ENCODE measurements at regions not wholly inside any gene's neighbourhood (a gene's known extent, or its start where the extent isn't known, plus 50 kb on each side); places are given as distances from the start of the nearest gene placed in this dataset.
"Not testable (repeated sequence)": the region's sequence is repeated elsewhere in the genome, so short reads cannot be mapped to it uniquely, and the experiment has no call there.

DNA sequence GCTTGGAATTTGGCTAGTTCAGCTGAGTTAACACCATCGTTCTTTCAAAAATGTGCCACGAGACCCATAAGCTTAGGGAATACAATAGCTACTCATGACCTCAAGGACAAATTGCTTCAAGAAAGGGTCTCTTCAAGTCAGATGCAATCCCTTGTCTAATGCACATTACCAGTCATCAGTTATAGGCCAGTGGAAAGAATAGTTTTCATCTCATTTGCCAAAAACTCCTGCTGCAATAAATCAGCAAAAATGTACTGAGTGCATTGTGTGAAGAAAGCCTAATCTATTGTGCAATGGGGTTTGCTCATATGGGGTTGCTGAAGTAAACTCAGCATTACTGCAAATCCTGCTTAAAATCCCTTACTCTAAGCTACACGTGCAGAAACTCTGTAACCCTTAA is 208.3 kb upstream of the NBEA start:
- H4K20me1 ChIP-seq (ENCODE audit: insufficient read depth) = no peaks in the 10 kb centered on the region
- no peak overlapping the region for H3K27ac ChIP-seq
- no peak overlapping the region for H2AFZ ChIP-seq (ENCODE audit: low read depth)
- H3K79me2 ChIP-seq (ENCODE audit: insufficient read depth, low read depth) = no peaks in the 10 kb centered on the region
- no peaks in the 10 kb centered on the region for H3K36me3 ChIP-seq (ENCODE audit: insufficient read depth)
- H3K4me1 ChIP-seq (ENCODE audit: low read depth, poor library complexity, severe bottlenecking) = no peaks in the 10 kb centered on the region
- TF ChIP-seq, protein P1, sequence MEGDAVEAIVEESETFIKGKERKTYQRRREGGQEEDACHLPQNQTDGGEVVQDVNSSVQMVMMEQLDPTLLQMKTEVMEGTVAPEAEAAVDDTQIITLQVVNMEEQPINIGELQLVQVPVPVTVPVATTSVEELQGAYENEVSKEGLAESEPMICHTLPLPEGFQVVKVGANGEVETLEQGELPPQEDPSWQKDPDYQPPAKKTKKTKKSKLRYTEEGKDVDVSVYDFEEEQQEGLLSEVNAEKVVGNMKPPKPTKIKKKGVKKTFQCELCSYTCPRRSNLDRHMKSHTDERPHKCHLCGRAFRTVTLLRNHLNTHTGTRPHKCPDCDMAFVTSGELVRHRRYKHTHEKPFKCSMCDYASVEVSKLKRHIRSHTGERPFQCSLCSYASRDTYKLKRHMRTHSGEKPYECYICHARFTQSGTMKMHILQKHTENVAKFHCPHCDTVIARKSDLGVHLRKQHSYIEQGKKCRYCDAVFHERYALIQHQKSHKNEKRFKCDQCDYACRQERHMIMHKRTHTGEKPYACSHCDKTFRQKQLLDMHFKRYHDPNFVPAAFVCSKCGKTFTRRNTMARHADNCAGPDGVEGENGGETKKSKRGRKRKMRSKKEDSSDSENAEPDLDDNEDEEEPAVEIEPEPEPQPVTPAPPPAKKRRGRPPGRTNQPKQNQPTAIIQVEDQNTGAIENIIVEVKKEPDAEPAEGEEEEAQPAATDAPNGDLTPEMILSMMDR (conservative IDR thresholded peaks at IDR 0.05; ENCODE audit: low read depth, low read length) = no peak
- no peak overlapping the region for H3K4me3 ChIP-seq (IDR thresholded peaks at IDR 0.05; ENCODE audit: insufficient read depth, low read depth, low read length)
- H3K4me2 ChIP-seq = no peak overlapping the region
- no peaks in the 10 kb centered on the region for H3K27me3 ChIP-seq (ENCODE audit: insufficient read depth, low read depth)
- no peak overlapping the region for H3K9ac ChIP-seq

DNA sequence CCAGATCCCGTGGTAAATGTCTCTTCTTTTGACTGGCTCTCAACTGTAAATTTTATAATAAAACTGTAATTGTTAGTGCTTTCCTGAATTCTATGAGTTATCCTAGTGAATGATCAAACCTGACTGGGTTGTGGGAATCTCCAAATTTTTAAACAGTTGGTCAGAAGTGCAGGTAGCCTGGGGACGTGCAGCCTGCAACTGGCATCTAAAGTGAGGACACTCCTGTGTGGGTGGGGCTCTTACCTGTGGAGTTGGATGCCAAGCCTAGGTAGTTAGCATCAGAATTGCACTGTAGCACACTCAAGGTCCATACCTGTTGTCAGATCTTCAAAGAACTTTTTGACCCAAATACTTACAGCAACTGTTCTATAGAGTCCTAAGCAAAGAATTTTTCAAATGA is 207.1 kb upstream of the NBEA start:
- Histone ChIP-seq H3K79me2 (ENCODE audit: insufficient read depth, low read depth) (no peaks in the 10 kb centered on the region), H3K4me3 (IDR thresholded peaks at IDR 0.05; ENCODE audit: insufficient read depth, low read depth, low read length) (no peak overlapping the region), H2AFZ (ENCODE audit: low read depth) (no peak overlapping the region), H4K20me1 (ENCODE audit: insufficient read depth) (no peaks in the 10 kb centered on the region), H3K4me1 (ENCODE audit: low read depth, poor library complexity, severe bottlenecking) (no peaks in the 10 kb centered on the region), H3K27me3 (ENCODE audit: insufficient read depth, low read depth) (no peaks in the 10 kb centered on the region), H3K4me2 (no peak overlapping the region), H3K36me3 (ENCODE audit: insufficient read depth) (no peaks in the 10 kb centered on the region), H3K27ac (no peak overlapping the region), H3K9ac (no peak overlapping the region)
- TF ChIP-seq, protein P1 (conservative IDR thresholded peaks at IDR 0.05; ENCODE audit: low read depth, low read length) = no peak

DNA sequence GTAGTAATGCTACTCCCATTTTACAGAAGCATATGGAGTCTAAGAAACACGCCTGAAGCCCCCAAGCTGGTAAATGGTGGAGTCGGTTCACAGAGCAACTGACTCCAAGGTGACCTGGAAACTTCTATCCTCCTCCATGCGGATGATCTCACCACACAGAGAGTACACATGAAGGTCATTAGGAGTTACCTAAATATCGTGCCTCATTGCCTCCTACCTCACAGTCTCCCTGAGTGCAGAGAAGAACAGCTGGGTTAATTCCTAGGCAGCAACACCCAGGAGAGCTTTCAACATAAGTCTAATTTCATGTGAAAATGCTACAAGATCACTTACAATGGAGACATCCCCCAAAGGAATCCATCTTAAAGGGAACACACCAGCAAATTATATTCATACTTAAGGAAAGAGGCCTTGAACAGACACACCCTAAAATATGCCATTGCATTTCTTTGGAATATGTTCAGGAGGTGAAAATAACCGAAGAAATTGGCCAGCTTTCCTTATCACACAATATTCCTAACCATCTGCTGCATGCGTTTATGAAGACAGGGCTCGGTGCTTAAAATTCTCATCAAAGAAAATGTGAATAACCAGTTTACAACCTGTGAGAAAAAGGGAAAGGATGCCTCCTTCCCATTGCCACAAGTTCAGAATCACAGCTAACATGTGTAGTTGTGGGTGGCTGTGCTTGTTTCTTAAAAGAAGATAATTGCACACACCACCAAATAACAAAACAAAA is 203.6 kb upstream of the NBEA start:
- no peak overlapping the region for H2AFZ ChIP-seq (ENCODE audit: low read depth)
- TF ChIP-seq, protein P1 (conservative IDR thresholded peaks at IDR 0.05; ENCODE audit: low read depth, low read length) = no peak
- no peaks in the 10 kb centered on the region for H3K27me3 ChIP-seq (ENCODE audit: insufficient read depth, low read depth)
- H4K20me1 ChIP-seq (ENCODE audit: insufficient read depth) = no peaks in the 10 kb centered on the region
- H3K79me2 ChIP-seq (ENCODE audit: insufficient read depth, low read depth) = no peaks in the 10 kb centered on the region
- H3K4me1 ChIP-seq (ENCODE audit: low read depth, poor library complexity, severe bottlenecking) = no peaks in the 10 kb centered on the region
- no peaks in the 10 kb centered on the region for H3K36me3 ChIP-seq (ENCODE audit: insufficient read depth)
- H3K9ac ChIP-seq = no peak overlapping the region
- H3K27ac ChIP-seq = no peak overlapping the region
- H3K4me3 ChIP-seq (IDR thresholded peaks at IDR 0.05; ENCODE audit: insufficient read depth, low read depth, low read length) = no peak overlapping the region
- no peak overlapping the region for H3K4me2 ChIP-seq

DNA sequence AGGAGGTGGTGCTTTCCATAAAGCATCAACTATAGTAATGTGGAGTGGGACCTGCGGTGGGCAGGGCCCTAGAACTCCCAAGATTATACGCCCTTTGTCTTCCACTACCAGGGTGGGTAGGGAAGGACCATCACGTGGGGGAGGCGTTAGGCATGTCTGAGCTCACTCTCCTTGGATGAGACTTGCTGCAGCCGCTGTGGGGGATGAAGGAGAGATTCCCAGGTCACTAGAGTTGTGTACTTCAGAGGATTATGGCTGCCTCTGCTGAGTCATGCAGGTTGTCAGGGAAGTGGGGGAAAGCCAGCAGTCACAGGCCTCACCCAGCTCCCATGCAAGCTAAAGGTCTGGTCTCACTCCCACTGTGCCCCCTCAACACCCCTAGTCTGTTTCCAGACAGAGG is 195.0 kb upstream of the NBEA start:
- H3K4me1 ChIP-seq (ENCODE audit: low read depth, poor library complexity, severe bottlenecking); H3K27ac ChIP-seq; H3K36me3 ChIP-seq (ENCODE audit: insufficient read depth); H4K20me1 ChIP-seq (ENCODE audit: insufficient read depth); H3K4me3 ChIP-seq (IDR thresholded peaks at IDR 0.05; ENCODE audit: insufficient read depth, low read depth, low read length); H3K4me2 ChIP-seq; H3K9ac ChIP-seq; H3K27me3 ChIP-seq (ENCODE audit: insufficient read depth, low read depth); H3K79me2 ChIP-seq (ENCODE audit: insufficient read depth, low read depth); H2AFZ ChIP-seq (ENCODE audit: low read depth): not testable (repeated sequence)

DNA sequence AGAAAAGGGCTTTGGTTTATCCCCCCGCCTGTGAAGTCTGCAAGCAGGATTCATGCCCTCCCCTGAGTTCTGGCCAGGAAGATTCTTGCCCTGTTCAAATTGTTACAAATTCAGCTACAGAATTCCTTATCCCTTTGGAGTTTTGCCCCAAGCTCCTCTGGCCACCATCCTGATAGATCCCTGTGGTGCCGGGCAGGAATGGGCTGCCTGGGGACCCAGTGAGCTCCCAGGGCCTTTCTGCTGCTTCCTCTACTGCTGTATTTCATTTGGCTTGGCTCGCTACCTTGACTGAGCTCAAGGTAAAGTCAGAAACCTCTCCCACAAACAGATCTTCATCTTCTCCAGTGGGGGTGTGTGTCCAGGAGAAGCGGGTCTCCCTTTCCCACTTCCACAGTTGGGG is 194.6 kb upstream of the NBEA start:
- no peaks in the 10 kb centered on the region for H4K20me1 ChIP-seq (ENCODE audit: insufficient read depth)
- TF ChIP-seq, protein P1 (conservative IDR thresholded peaks at IDR 0.05; ENCODE audit: low read depth, low read length) = no peak
- no peaks in the 10 kb centered on the region for H3K4me1 ChIP-seq (ENCODE audit: low read depth, poor library complexity, severe bottlenecking)
- H3K36me3 ChIP-seq (ENCODE audit: insufficient read depth) = no peaks in the 10 kb centered on the region
- H3K4me3 ChIP-seq (IDR thresholded peaks at IDR 0.05; ENCODE audit: insufficient read depth, low read depth, low read length) = no peak overlapping the region
- H3K4me2 ChIP-seq = no peak overlapping the region
- no peaks in the 10 kb centered on the region for H3K79me2 ChIP-seq (ENCODE audit: insufficient read depth, low read depth)
- no peak overlapping the region for H3K9ac ChIP-seq
- no peak overlapping the region for H2AFZ ChIP-seq (ENCODE audit: low read depth)
- H3K27me3 ChIP-seq (ENCODE audit: insufficient read depth, low read depth) = no peaks in the 10 kb centered on the region
- H3K27ac ChIP-seq = no peak overlapping the region

All from KMS-11 (cell line).